Stomach (tissue), 4 donors: ENCODE measurements at regions not wholly inside any gene's neighbourhood (a gene's known extent, or its start where the extent isn't known, plus 50 kb on each side); places are given as distances from the start of the nearest gene placed in this dataset.

Experiments used
- CTCF ChIP-seq, 7 experiments: fragments of 450-650 bp in 4 of 7; fragments of 200-600 bp in 3 of 7; sonication (generic) in 3 of 7; IDR thresholded peaks; one replicate each; pipeline ENCODE4 v1.5.1; 2016 to 2019; ENCODE audit warnings: antibody characterized with exemption in 7 of 7, control low read depth in 2 of 7, mild to moderate bottlenecking in 1 of 7
- EP300 ChIP-seq: sonication (generic); formaldehyde crosslinking; IDR thresholded peaks from one replicate; pipeline ENCODE4 v1.6.1; 2017; ENCODE audit warnings: antibody characterized with exemption
- POLR2A ChIP-seq, 4 donors: fragments of 450-650 bp; IDR thresholded peaks; one replicate each; pipeline ENCODE4 v1.6.1; 2016; ENCODE audit warnings: antibody characterized with exemption in 4 of 4, control low read depth in 2 of 4, mild to moderate bottlenecking in 1 of 4, moderate library complexity in 1 of 4
- POLR2AphosphoS5 ChIP-seq, 3 donors: sonication (generic); formaldehyde crosslinking; IDR thresholded peaks; one replicate each; pipeline ENCODE4 v1.6.1; 2016; ENCODE audit warnings: antibody characterized with exemption in 3 of 3

DNA sequence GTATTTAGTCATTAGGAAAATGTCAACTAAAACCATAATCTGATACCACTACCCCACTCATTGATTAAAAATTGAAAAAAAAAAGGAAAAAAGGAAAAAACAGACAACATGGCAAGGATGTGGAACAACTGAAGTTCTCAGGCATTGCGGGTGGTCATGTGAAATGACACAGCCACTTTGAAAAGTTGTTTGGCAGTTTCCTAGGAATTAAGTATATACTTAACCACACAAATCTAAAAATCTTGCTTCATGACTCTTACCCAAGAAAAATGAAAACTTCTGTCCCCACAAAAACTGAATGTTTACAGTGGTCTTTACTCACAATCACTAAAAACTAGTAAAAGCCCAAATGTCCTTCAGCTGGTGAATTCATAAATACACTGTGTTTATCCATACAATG lies 254.5 kb downstream of the AHR start:
- TF ChIP-seq CTCF (IDR thresholded peaks at IDR 0.05) = no peak
- TF ChIP-seq POLR2AphosphoS5 (IDR thresholded peaks at IDR 0.05) = no peak
- no peak for TF ChIP-seq POLR2A (IDR thresholded peaks at IDR 0.05)
- no peak for TF ChIP-seq EP300
